ENCODE measurements at regions not wholly inside any gene's neighbourhood (a gene's known extent, or its start where the extent isn't known, plus 50 kb on each side); places are given as distances from the start of the nearest gene placed in this dataset.
"Not testable (repeated sequence)": the region's sequence is repeated elsewhere in the genome, so short reads cannot be mapped to it uniquely, and the experiment has no call there.

DNA sequence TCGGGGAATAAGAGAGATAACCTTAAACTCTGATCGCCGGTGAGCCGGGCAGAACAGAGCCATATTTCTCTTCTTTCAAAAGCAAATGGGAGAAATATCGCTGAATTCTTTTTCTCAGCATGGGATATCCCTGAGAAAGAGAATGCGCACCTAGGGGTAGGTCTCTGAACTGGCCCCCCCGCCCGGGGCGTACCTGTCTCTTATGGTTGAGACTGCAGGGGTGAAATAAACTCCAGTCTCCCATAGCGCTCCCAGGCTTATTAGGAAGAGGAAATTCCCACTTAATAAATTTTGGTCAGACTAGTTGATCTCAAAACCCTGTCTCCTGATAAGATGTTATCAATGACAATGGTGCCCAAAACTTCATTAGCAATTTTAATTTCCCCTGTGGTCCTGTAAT lies 58.8 kb upstream of the ADAMTS5 start:
- TF ChIP-seq HDGF (IDR thresholded peaks at IDR 0.05; ENCODE audit: borderline replicate concordance); L3MBTL2 (conservative IDR thresholded peaks at IDR 0.05); SP1 (IDR thresholded peaks at IDR 0.05); ARNT (IDR thresholded peaks at IDR 0.05); NFRKB (IDR thresholded peaks at IDR 0.05); FOXK2 (IDR thresholded peaks at IDR 0.05); FOXM1 (IDR thresholded peaks at IDR 0.05; ENCODE audit: borderline replicate concordance); TARDBP (IDR thresholded peaks at IDR 0.05); ZNF384 (IDR thresholded peaks at IDR 0.05); SUZ12 (IDR thresholded peaks at IDR 0.05): not testable (repeated sequence)

All from HEK293T (cell line).